Retinal pigment epithelial cell (primary cell): ENCODE measurements at regions not wholly inside any gene's neighbourhood (a gene's known extent, or its start where the extent isn't known, plus 50 kb on each side); places are given as distances from the start of the nearest gene placed in this dataset.

ENCODE experiments used
- DNase-seq: peaks from one replicate; pipeline ENCODE4 v3.0.0-alpha.2; 2010; ENCODE audit warnings: low read depth
- H3K4me3 ChIP-seq: 2 replicates; pipeline ENCODE4 v1.5.1; 2011; ENCODE audit warnings: mild to moderate bottlenecking, low read length, control low read depth, moderate library complexity
- TF ChIP-seq, protein P1 (sequence below): conservative IDR thresholded peaks from 2 replicates; pipeline ENCODE4 v1.5.1; 2011; ENCODE audit warnings: low read depth, low read length, control low read depth, inconsistent platforms

DNA sequence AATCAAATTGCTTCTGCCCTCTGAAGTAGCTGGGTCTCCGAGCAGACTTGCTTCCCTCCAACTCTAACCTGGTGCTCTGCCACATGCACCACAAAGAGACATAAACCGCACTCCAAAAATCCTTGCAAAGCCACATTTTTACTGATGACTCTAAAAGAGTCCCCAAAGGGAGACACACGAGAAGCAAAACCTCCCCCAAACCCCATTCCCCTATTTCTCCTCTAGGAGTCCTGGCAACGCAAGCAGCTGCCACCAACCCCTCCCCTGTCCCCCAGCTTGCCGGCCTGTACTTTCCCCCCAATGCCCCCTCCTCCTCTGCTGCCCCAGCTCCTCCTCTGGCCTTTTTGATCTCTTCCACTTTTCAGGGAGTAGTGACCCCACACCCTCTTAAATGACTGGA lies 180.1 kb upstream of the ARID1B start:
- no peak for DNase-seq
- TF ChIP-seq, protein P1, sequence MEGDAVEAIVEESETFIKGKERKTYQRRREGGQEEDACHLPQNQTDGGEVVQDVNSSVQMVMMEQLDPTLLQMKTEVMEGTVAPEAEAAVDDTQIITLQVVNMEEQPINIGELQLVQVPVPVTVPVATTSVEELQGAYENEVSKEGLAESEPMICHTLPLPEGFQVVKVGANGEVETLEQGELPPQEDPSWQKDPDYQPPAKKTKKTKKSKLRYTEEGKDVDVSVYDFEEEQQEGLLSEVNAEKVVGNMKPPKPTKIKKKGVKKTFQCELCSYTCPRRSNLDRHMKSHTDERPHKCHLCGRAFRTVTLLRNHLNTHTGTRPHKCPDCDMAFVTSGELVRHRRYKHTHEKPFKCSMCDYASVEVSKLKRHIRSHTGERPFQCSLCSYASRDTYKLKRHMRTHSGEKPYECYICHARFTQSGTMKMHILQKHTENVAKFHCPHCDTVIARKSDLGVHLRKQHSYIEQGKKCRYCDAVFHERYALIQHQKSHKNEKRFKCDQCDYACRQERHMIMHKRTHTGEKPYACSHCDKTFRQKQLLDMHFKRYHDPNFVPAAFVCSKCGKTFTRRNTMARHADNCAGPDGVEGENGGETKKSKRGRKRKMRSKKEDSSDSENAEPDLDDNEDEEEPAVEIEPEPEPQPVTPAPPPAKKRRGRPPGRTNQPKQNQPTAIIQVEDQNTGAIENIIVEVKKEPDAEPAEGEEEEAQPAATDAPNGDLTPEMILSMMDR: no peak
- no peak overlapping the region for H3K4me3 ChIP-seq

DNA sequence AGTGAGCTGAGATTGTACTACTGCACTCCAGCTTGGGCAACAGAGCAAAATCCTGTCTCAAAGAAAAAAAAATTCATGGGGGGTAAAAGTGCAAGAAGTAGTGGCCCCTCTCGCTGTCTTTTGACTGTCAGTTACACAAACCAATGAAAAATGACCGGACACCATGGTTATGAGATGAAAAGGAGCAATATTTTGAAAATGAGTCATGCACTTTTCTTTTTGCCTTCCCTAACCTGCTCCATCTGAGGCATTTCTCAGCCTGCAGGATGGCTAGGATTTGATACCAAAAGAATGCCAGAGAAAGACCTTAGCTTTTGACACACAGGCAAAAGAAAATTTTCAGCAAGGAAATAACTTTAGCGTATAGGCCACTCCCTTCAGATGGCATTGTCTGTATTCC lies 181.7 kb upstream of the ARID1B start:
- TF ChIP-seq, protein P1: no peak
- H3K4me3 ChIP-seq: no peak overlapping the region
- DNase-seq: no peak

DNA sequence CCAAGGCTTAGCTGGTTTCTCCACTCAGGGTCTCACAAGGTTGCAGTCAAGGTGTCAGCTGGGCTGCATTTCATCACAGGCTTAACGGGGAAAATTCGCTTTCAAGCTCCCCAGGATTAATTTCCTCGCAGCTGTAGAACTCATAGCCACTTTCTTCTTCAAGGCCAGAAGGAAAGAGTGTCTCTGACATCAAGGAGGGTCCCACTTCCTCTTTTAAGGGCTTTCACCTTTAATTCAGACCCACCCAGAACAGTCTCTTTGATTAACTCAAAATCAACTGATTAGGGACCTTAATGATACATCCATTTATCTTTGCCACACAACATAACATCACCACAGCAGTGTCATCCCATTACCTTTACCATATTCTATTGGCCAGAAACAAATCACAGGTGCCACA lies 183.3 kb upstream of the ARID1B start:
- H3K4me3 ChIP-seq: no peak overlapping the region
- TF ChIP-seq, protein P1: no peak
- no peak for DNase-seq

DNA sequence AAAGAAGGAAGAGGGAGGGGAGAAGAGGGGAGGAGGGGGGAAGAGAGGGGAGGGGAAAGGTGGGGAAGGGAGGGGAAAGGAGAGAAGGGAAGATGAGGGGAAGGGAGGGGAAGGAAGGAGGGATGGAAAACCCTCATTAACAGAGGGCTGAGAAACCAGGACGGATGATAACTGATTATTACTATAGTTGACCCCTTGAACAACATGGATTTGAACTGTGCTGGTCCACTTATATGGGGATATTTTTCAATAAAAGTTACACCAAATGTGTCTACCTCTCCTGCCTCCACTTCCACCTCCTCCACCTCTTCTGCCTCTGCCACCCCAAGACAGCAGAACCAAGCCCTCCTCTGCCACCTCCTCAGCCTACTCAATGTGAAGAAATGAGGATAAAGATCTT lies 184.1 kb upstream of the ARID1B start:
- TF ChIP-seq, protein P1: no peak
- no peak overlapping the region for H3K4me3 ChIP-seq
- DNase-seq: no peak

DNA sequence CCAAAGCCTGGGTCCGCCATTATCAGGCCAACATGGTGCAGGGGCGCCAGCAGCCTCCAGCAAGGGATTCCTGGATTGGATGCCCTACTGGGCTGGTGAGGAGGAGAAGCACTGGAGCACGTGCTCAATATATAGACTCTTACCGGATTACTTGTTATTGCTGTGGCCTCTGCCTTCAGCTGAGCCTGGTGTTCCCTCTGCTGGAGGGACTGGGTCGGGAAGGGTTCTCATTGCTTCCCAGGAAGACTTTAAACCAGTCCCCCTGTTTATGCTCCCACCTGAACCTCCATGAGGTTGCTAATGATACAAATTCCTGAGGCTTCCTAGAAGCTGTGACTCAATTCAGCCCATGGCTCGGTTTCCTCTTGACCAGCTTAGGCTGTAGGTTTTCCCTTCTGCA lies 186.7 kb upstream of the ARID1B start:
- no peak for DNase-seq
- TF ChIP-seq, protein P1: no peak
- no peak overlapping the region for H3K4me3 ChIP-seq

DNA sequence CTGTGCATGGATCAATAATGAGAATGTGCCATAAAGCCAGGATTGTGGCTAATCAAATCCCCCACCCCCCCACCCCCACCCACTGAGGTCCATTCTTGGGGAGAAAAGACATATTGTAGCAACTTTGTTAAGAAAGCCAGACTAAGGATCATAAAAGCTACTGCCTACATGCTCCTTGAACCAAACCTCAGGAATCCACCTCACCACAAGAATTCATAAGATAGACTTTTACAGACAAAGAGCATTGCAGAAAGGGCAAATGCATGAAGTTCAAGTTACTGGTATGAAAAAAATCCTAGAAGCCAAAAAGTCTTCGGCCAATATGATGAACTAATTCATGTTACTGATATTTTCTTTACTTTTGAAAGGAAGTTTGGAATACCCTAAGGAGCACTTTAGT lies 187.9 kb upstream of the ARID1B start:
- H3K4me3 ChIP-seq: no peak overlapping the region
- TF ChIP-seq, protein P1: no peak
- DNase-seq: peak; percentile 50

DNA sequence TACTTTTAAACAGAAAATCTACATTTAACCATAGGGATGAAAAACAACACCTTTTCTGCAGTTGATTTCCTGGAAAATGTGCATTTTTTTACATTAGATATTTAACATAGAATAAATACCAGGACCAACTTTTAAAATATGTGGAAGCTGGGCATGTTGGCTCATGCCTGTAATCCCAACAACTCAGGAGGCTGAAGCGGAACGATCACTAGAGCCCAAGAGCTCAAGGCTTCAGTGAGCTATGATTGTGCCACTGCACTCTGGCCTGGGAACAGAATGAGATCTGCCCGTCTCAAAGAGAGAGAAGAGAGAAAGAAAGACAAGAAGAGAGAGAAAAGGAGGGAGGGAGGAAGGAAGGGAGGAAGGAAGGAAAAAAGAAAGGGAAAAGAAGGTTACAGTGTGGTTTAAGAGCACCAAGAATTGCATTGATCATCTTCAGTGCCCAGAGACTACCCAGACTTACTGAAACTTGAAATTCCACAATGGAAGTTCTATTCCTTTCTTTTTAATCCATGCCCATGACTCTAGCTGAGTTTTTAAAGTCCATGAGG lies 189.4 kb upstream of the ARID1B start:
- DNase-seq: no peak
- TF ChIP-seq, protein P1: no peak
- no peak overlapping the region for H3K4me3 ChIP-seq
